ENCODE measurements at regions not wholly inside any gene's neighbourhood (a gene's known extent, or its start where the extent isn't known, plus 50 kb on each side); places are given as distances from the start of the nearest gene placed in this dataset.

DNA sequence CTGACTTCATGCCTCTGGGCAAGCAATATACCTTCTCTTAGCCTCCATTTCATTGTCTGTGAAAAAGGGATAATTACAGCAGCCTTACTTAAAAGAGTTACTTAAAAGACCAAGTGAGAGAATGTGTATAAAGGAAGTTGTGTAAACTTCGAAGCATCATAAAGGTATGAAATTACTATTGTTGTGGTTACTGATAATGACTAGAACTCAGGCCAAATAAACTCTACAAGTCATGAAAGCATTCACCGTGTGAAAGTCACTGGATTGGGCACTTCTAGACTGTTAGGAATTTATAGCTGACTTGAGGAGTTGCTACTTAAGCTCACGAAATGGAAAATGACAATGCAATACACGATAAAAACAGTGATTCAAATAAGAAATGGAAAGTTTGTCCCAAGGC is 67.4 kb upstream of the HAAO start (continued):
- TF ChIP-seq IRF4 (IDR thresholded peaks at IDR 0.05; ENCODE audit: low read depth, low read length) (no peak), TBL1XR1 (IDR thresholded peaks at IDR 0.05; ENCODE audit: low read depth, low read length) (no peak)

DNA sequence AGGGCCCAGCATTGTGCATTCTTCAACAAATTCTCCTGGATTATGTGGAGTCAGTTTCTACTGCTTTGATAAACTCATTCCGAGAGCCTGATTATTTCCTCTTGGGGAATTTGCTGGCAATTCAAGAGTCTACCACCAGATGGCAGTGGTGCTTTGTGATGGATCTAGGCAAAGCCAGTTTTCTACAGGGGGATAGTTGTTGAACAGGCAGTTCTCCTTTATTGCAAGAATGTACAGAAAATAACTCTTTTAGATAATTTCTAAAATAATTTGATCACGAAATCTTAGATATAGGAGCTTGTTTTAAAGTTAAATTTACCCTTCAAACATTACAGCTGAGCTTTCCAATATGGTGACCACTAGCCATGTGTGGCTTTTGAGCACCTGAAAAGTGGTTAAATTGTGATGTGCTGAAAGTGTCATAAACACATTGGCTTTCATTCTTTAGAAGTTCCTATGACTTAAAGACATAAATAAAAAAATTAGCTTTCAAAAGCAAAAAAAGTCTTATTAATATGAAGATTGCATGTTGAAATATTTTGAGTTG is 66.7 kb upstream of the HAAO start:
- Histone ChIP-seq H3K27me3 (replicated peaks in 1 of 2; ENCODE audit: control insufficient read depth in 2 of 2, insufficient read depth in 2 of 2, low read length in 1 of 2) (peaks cover 0 to 2% of the 10 kb centered on the region in 2 experiments; a peak in 1 of 4 replicates), H2AFZ (ENCODE audit: control insufficient read depth, low read depth, low read length) (no peak overlapping the region), H4K20me1 (ENCODE audit: control insufficient read depth, insufficient read depth) (no peaks in the 10 kb centered on the region), H3K9me3 (replicated peaks; ENCODE audit: control insufficient read depth, insufficient read depth, low read length) (no peaks in the 10 kb centered on the region), H3K27ac (ENCODE audit: control insufficient read depth, insufficient read depth) (no peak overlapping the region), H3K79me2 (ENCODE audit: control insufficient read depth, insufficient read depth, low read length) (no peaks in the 10 kb centered on the region), H3K9ac (ENCODE audit: control insufficient read depth, insufficient read depth, low read length) (no peak overlapping the region), H3K36me3 (ENCODE audit: control insufficient read depth in 2 of 2, insufficient read depth in 2 of 2, low read length in 1 of 2) (no peaks in the 10 kb centered on the region), H3K4me3 (no peak overlapping the region), H3K4me2 (ENCODE audit: control insufficient read depth, insufficient read depth) (no peak overlapping the region), H3K4me1 (ENCODE audit: control insufficient read depth, insufficient read depth, low read length) (no peaks in the 10 kb centered on the region)
- no TSS peak for BruUV-seq (replicated peaks)
- peak; percentile 52 for DNase-seq (ENCODE audit: low read depth, low spot score)
- POLR2A ChIA-PET = interaction anchor here (0.8 kb wide), 1 partner anchor 370 kb away, joined by 3 read pairs; no protein-coding TSS in a partner anchor
- CTCF ChIA-PET = interaction anchor here (0.7 to 4.0 kb wide), 41 partner anchors 8 to 750 kb away, joined by 3 to 51 read pairs (median 4); no protein-coding TSS in a partner anchor
- RAD21 ChIA-PET (ENCODE audit: unreplicated experiment) = interaction anchor here (0.8 to 1.9 kb wide), 9 partner anchors 50 to 683 kb away, joined by 3 to 12 read pairs (median 5); no protein-coding TSS in a partner anchor
- intact Hi-C loops (cut with micrococcal nuclease; ENCODE audit: unreplicated experiment) = loop anchor here (5.0 to 10.0 kb wide), 3 partner anchors 88 to 366 kb away; partner anchors contain the start of gene ZFP36L2
- TF ChIP-seq MTA3 (IDR thresholded peaks at IDR 0.05; ENCODE audit: borderline replicate concordance, low read length) (no peak), EGR1 (IDR thresholded peaks at IDR 0.05; ENCODE audit: borderline replicate concordance in 1 of 2, low read depth in 2 of 2, low read length in 2 of 2) (no peak), NR2C1 (IDR thresholded peaks at IDR 0.05) (no peak), FOXM1 (IDR thresholded peaks at IDR 0.05; ENCODE audit: low read depth, low read length) (peak; percentile 46; the same call in 1 of the 2 replicates), YY1 (IDR thresholded peaks at IDR 0.05; ENCODE audit: low read depth, low read length) (0 out of 2 replicates have a peak, but pooled peaks have one; percentile 39), BCL11A (IDR thresholded peaks at IDR 0.05; ENCODE audit: low read depth, low read length) (no peak), MTA2 (IDR thresholded peaks at IDR 0.05; ENCODE audit: low read depth) (no peak), RAD21 (IDR thresholded peaks at IDR 0.05; ENCODE audit: insufficient read depth, low read depth, low read length) (peak; percentile 94), CBX5 (IDR thresholded peaks at IDR 0.05; ENCODE audit: low read depth) (peak; percentile 77; the same call in 1 of the 2 replicates), SMC3 (IDR thresholded peaks at IDR 0.05; ENCODE audit: borderline replicate concordance, low read length) (peak; percentile 73; the same call in 1 of the 2 replicates)
- TF ChIP-seq, protein P1, sequence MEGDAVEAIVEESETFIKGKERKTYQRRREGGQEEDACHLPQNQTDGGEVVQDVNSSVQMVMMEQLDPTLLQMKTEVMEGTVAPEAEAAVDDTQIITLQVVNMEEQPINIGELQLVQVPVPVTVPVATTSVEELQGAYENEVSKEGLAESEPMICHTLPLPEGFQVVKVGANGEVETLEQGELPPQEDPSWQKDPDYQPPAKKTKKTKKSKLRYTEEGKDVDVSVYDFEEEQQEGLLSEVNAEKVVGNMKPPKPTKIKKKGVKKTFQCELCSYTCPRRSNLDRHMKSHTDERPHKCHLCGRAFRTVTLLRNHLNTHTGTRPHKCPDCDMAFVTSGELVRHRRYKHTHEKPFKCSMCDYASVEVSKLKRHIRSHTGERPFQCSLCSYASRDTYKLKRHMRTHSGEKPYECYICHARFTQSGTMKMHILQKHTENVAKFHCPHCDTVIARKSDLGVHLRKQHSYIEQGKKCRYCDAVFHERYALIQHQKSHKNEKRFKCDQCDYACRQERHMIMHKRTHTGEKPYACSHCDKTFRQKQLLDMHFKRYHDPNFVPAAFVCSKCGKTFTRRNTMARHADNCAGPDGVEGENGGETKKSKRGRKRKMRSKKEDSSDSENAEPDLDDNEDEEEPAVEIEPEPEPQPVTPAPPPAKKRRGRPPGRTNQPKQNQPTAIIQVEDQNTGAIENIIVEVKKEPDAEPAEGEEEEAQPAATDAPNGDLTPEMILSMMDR (IDR thresholded peaks at IDR 0.05 in 2 of 3, conservative IDR thresholded peaks at IDR 0.05 in 1 of 3; ENCODE audit: control insufficient read depth in 2 of 3, extremely low read depth in 1 of 3, insufficient read depth in 1 of 3, low read depth in 3 of 3, low read length in 3 of 3) = peak; percentile 68 to 90 (median 86)
- TF ChIP-seq, protein P2, sequence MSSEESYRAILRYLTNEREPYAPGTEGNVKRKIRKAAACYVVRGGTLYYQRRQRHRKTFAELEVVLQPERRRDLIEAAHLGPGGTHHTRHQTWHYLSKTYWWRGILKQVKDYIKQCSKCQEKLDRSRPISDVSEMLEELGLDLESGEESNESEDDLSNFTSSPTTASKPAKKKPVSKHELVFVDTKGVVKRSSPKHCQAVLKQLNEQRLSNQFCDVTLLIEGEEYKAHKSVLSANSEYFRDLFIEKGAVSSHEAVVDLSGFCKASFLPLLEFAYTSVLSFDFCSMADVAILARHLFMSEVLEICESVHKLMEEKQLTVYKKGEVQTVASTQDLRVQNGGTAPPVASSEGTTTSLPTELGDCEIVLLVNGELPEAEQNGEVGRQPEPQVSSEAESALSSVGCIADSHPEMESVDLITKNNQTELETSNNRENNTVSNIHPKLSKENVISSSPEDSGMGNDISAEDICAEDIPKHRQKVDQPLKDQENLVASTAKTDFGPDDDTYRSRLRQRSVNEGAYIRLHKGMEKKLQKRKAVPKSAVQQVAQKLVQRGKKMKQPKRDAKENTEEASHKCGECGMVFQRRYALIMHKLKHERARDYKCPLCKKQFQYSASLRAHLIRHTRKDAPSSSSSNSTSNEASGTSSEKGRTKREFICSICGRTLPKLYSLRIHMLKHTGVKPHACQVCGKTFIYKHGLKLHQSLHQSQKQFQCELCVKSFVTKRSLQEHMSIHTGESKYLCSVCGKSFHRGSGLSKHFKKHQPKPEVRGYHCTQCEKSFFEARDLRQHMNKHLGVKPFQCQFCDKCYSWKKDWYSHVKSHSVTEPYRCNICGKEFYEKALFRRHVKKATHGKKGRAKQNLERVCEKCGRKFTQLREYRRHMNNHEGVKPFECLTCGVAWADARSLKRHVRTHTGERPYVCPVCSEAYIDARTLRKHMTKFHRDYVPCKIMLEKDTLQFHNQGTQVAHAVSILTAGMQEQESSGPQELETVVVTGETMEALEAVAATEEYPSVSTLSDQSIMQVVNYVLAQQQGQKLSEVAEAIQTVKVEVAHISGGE (CRISPR knock-in tag; IDR thresholded peaks at IDR 0.05) = no peak
- TF ChIP-seq, protein P3, sequence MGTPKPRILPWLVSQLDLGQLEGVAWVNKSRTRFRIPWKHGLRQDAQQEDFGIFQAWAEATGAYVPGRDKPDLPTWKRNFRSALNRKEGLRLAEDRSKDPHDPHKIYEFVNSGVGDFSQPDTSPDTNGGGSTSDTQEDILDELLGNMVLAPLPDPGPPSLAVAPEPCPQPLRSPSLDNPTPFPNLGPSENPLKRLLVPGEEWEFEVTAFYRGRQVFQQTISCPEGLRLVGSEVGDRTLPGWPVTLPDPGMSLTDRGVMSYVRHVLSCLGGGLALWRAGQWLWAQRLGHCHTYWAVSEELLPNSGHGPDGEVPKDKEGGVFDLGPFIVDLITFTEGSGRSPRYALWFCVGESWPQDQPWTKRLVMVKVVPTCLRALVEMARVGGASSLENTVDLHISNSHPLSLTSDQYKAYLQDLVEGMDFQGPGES (IDR thresholded peaks at IDR 0.05) = no peak
- ATAC-seq = peak; percentile 70
- in situ Hi-C loops (cut with MboI) = no loop called here
- FAIRE-seq = peak; percentile 85
- WGBS (ENCODE audit: insufficient coverage, insufficient replicate concordance, low lambda C conversion rate, missing lambda C conversion rate) = 7% methylated on average over 2 of the region's 2 CpGs
- SMC1A ChIA-PET (ENCODE audit: uncharacterized antibody, unreplicated experiment) = interaction anchor here (0.6 to 3.0 kb wide), 18 partner anchors 31 to 626 kb away, joined by 3 to 18 read pairs (median 4); no protein-coding TSS in a partner anchor
